T47D (cell line): ENCODE measurements at regions not wholly inside any gene's neighbourhood (a gene's known extent, or its start where the extent isn't known, plus 50 kb on each side); places are given as distances from the start of the nearest gene placed in this dataset.

ENCODE experiments used
- DNase-seq, 2 experiments: peaks; one replicate each; pipeline versions ENCODE4 v3.0.0 to v3.0.0-alpha.2; 2011 to 2012; ENCODE audit warnings: low read depth in 1 of 2, low spot score in 1 of 2
- JUND ChIP-seq: IDR thresholded peaks from 2 replicates; pipeline ENCODE4 v1.6.1; 2012; ENCODE audit warnings: low read depth
- in situ Hi-C: cut with HindIII; loops from 2 replicates; pipeline ENCODE4 v1.10.0; 2016; ENCODE audit warnings: low sequenced_read_pairs, low pct_unique_long_range_greater_than_20kb

GRCh38 chr17:56087199-56087598 is 66.1 kb upstream of the ANKFN1 start:
- no peak for TF ChIP-seq JUND
- DNase-seq: no peak
- in situ Hi-C loops: no loop called here

- TF ChIP-seq JUND: no peak
- in situ Hi-C loops: no loop called here
- DNase-seq: no peak
These were observed 57.1 kb upstream of the ANKFN1 start for GRCh38 chr17:56096026-56096810.

GRCh38 chr17:56098746-56099145 is 54.5 kb upstream of the ANKFN1 start:
- peak in 1 of 2 experiments; percentile 30 for DNase-seq
- no peak for TF ChIP-seq JUND
- in situ Hi-C loops: no loop called here

- in situ Hi-C loops: no loop called here
- no peak for TF ChIP-seq JUND
- DNase-seq: peak in 1 of 2 experiments; percentile 27
These were observed 53.6 kb upstream of the ANKFN1 start for GRCh38 chr17:56099649-56100048.
